Stimulated activated CD8-positive, alpha-beta memory T cell treated with anti-CD3 and anti-CD28 coated beads, Interleukin-4, amount 100 ng/mL, for 1 hour (primary cell): ENCODE measurements at regions not wholly inside any gene's neighbourhood (a gene's known extent, or its start where the extent isn't known, plus 50 kb on each side); places are given as distances from the start of the nearest gene placed in this dataset.

ENCODE experiments used
- DNase-seq, 2 donors: peaks; one replicate each; pipeline ENCODE4 v3.0.0-alpha.2; 2020; ENCODE audit warnings: low read depth in 2 of 2, low spot score in 1 of 2

DNA sequence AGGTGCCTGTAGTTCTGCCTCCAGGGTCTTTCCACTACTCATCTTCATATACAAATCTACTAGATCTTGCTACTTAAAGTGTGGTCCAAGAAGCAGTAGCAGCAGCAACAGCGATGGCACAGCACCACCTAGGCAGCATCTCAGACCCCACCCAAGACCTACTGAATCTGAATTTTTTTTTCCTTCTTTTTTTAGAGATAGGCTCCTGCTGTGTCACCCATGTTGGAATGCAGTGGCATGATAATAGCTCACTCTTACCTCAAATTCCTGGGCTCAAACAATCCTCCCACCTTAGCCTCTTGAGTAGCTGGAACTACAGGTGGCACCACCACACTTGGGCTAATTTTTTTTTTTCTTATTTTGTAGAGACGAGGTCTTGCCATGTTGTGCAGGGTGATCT lies 346.7 kb upstream of the TGFBR2 start:
- DNase-seq, result no peak

GRCh38 chr3:30260762-30261161 lies 345.6 kb upstream of the TGFBR2 start:
- DNase-seq, result no peak

- DNase-seq, result no peak
Observed at GRCh38 chr3:30263238-30263924, 343.0 kb upstream of the TGFBR2 start.

- no peak for DNase-seq
Observed at GRCh38 chr3:30263925-30264313, 342.5 kb upstream of the TGFBR2 start.

DNA sequence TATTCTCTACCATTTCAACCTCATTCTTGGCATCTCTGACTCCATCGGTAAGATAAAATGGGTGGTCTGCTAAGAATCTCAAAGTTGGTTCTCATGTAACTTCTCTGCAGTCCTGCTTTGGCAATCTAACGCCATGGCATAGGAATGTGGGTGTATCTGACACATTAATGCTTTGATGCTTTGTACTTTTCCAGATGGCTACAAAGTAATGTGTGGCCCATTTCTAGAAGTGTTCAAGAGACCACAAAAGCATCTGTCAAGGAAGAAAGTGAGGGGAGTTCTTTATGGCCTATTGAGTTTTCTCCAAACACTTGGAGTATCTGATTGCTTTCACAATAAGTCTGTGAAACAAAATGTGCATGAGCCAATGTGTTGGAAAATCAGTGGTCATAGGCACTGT lies 339.9 kb upstream of the TGFBR2 start:
- DNase-seq, result no peak

DNA sequence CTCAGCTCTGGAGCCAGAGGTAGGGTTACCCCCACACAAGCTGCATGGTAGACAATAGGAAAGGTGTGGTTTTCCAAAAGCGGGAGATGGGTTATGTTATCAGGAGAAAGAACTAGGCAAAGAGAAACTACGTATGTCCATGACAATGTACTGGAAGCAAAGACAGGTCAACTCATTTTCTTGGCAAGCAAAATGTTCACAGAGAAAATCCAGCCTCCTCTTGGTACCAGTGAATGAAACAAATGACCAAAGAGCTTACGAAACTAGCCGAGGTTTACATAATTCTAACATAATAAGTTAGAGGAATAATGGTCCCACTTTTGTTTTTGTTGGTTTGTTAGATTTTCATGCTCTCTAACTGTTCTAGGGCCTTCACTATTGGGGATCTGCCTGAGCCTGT lies 338.1 kb upstream of the TGFBR2 start:
- no peak for DNase-seq

DNA sequence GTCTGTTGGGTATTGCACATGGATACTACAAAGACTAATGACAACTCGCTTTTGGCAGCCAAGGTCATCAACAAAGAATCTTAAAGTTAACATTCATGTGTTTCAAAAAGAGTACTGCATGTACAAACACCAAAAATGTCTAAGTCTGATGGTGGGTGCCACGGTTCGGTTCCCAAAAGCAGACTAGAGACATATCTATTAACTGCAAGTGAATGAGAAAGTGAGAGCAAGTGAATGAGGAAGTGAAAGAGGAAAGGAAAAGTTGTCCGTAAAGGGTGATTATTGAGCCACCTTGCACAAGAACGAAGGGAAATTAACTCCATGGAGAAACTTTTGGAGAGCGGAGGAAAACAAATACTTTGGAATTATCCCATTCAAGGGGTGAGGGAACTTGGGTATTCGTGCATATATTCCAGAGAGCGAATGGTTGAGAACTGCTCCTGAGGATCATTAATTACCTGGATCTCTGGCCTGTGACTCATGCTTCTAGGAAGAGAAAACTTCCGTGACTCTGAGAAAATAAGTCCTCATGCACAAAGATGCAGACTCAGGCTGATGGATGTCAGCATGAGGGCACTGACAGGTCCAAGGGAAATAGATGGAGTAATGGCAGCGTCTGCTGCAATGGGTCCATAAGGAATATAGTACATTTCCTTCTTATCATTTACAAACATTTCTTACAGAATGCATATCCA lies 336.5 kb upstream of the TGFBR2 start:
- no peak for DNase-seq

GRCh38 chr3:30271781-30272180 lies 334.6 kb upstream of the TGFBR2 start:
- DNase-seq, result no peak

DNA sequence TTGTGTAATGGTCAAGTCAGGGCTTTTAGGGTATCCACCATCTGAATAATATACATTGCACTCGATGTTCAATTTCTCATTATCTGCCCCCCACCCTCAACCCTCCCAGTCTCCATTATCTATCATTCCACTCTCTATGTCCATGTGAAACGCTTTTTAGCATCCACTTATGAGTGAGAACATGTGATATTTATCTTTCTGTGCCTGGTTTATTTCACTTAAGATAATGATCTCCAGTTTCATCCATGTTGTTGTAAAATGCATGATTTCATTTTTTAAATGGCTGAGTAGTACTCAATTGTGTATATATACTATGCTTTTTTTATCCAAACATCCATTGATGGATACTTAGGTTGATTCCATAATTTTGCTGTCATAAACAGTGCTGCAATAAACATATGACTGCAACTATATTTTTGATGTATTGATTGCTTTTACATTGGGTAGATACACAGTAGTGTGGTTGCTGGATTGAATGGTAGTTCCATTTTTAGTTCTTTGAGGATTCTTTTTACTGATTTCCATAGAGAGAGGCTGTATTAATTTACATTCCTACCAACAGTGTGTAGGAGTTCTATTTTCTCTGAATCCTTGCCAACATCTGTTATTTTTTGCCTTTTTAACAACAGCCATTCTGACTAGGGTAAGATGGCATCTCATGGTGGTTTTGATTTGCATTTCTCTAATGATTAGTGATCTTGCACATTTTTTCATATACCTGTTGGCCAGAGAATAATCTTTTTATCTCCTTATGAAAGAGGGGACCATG lies 332.9 kb upstream of the TGFBR2 start:
- no peak for DNase-seq

- DNase-seq, result no peak
Observed at GRCh38 chr3:30277494-30277893, 328.9 kb upstream of the TGFBR2 start.

DNA sequence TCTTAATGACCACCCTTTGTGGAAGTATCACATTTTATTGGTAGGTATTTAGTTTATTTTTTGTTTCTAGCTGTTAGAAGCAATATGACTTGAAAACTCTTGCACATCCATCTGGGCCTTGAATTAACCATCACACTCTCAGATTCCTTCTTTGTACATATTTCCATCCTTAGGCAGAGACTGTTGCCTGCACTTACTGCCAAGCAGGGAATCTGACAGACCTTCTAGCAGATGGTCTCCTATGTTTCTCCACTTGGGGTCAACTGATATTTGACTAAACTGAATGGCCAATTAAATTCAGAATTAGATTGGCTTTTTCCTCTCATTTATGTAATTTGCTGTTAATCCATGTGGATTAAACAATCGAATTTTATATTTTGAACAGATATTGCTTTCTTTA lies 324.9 kb upstream of the TGFBR2 start:
- no peak for DNase-seq

DNA sequence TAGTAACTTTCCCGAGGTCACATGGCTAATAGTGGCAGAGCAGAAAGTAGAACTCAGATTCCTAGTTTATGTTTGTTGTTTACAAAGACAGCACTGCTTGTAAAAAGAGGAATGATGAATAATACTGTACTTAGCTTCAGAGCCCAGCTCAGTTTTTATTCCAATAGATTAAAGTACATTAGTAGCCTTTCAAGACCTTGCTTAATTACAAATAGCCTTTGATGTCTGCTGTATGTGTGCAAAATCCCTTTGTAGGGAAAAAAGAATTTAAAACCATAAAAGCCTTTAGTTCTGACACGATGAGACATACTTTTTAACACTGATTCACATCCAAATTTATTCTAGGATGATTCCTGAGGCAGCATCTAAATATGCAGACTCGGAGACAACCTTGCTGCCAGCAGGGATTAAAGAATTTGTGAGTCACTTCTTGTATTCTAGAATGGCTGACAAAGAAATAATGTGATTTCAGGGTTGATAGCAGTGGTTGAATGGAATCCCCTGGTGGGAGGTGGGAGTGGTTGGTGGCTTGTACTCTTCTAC lies 324.2 kb upstream of the TGFBR2 start:
- no peak for DNase-seq

DNA sequence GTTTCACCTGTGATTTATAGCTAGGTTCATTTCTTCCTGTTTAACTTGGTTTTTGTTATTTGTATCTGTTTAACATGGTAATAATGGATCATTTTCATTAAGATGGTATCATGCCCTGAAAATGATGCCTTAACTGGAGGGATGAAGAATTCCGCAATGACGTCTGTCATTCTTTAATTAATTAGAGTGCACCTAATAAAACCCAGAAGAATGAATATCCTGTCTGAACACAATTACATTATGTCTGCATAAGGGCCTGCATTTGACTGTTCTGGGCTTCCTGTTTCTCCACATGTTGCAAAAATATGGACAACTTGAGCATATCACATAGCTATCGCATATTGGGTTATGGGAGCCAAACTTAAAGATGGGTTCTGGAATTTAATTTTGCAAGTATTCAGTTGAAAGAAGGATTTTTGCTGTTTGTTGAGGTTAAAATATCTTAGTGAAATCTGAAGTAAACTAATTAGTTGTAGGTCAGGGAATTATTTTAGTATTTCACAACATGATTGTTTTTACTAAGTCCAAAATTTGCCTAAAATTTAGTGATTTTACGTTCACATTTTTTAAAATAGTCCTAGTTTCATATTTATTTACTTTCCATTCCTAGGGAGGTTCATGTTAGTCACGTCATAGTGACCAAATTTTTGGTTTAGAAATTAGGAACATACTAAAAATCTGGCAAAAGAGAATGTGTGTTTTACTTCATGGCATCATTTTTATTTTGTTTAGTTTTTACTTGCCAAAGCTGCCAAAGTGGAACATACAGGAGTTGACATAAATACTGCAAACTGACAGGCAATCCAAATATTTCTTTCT lies 321.0 kb upstream of the TGFBR2 start:
- DNase-seq, result no peak

- no peak for DNase-seq
Observed at GRCh38 chr3:30286007-30286669, 320.3 kb upstream of the TGFBR2 start.

DNA sequence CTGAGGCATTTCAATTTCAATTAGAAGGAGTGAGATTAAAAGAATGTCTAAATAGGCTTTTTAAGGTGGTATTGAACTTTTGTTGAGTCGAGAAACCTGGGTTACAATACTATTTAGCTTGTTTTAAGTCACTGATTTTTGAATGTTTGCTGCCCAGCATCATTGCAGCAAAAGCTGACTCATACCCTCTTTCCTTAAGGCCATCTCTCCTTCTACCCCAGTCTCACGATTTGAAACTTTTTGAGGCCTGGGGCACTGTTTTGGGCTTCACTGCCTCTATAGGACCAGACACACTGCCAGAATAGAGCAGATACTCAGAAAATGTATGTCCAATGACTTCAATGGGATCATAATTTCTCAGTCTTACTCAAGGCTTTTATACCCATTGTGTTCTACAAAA lies 319.6 kb upstream of the TGFBR2 start:
- no peak for DNase-seq

- DNase-seq, result no peak
Observed at GRCh38 chr3:30288830-30289229, 317.6 kb upstream of the TGFBR2 start.

GRCh38 chr3:30289324-30289723 lies 317.1 kb upstream of the TGFBR2 start:
- no peak for DNase-seq

DNA sequence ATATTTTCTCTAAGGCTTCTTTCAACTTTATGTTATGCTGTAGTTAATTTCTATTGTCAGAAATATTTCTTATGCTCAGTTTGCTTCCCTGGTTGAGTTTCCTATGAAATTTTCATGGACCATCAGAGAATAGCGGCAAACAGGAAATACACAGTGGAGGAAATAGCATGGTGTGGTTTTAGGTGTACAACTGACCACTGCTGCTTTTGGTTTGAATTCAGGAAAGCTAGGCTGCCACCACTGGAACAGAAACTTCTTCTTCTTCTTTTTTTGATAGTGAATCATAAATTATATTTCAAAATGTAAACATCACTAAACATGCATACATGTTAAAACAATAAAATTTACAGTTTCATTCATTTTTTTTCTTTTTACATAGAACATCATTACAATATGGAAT lies 316.6 kb upstream of the TGFBR2 start:
- DNase-seq, result no peak

- DNase-seq, result no peak
Observed at GRCh38 chr3:30290479-30290878, 315.9 kb upstream of the TGFBR2 start.

DNA sequence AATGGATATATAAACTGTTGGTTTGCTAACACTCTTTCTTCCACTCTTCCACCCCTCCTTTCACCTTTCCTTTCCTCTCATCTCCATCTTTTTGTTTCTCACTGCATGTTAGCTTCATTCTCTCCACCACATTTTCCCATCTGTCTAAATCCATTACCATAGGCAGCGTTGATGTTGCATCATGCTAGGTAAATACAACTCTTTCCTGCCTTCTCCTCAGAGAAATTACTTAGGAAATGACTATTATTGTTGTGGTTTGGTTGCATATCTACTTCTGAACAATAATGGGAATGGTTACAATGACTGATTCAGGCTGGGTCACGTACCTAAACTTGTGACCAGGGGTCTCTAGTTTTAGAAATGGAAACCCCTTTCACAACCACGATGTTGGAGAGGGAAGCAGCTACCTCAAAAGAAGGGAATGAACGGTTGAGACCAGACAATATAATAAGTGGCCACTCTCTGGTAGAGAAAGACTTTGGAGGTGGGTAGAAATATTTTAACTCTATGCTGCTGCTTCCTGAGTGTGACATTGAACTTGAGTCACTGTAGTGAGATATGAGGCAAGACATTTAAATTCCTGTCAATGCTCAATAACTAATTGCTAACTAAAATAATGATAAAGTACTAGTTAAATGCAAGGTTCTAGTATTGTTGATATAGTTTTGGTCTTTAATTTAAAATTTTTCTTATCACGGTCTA lies 314.1 kb upstream of the TGFBR2 start:
- DNase-seq, result no peak
